Activated T-helper 1 cell treated with anti-CD3 and anti-CD28 coated beads, Interleukin-12 subunit alpha, Interleukin-12 subunit beta, Interleukin-2, Interleukin-4 antibody, amounts not matched to agents 30 ng/mL and 10 ng/mL and 1 ng/mL, durations not matched to agents 14 hours and 24 hours and 36 hours (primary cell): ENCODE measurements at regions not wholly inside any gene's neighbourhood (a gene's known extent, or its start where the extent isn't known, plus 50 kb on each side); places are given as distances from the start of the nearest gene placed in this dataset.

Experiments
- DNase-seq: peaks from one replicate; pipeline ENCODE4 v3.0.0; 2021; ENCODE audit warnings: low spot score
- H3K27ac Mint-ChIP-seq: one replicate; pipeline ENCODE4 v1.8.0; 2021; ENCODE audit warnings: mild to moderate bottlenecking, mixed read lengths
- H3K27me3 Mint-ChIP-seq: one replicate; pipeline ENCODE4 v1.8.0; 2022; ENCODE audit warnings: mild to moderate bottlenecking, moderate library complexity, mixed read lengths; ENCODE audit not compliant: insufficient read depth
- H3K36me3 Mint-ChIP-seq: one replicate; pipeline ENCODE4 v1.8.0; 2021; ENCODE audit warnings: low read depth, mixed read lengths
- H3K4me1 Mint-ChIP-seq: one replicate; pipeline ENCODE4 v1.8.0; 2021; ENCODE audit warnings: low read depth, mixed read lengths
- H3K4me3 Mint-ChIP-seq: one replicate; pipeline ENCODE4 v1.8.0; 2021; ENCODE audit warnings: mild to moderate bottlenecking, moderate library complexity, mixed read lengths
- H3K9me3 Mint-ChIP-seq: one replicate; pipeline ENCODE4 v1.8.0; 2021; ENCODE audit warnings: mixed read lengths
- intact Hi-C: fragments of 100-400 bp; cut with micrococcal nuclease; formaldehyde crosslinking; loops from one replicate; pipeline ENCODE4 v1.15.1; 2024

DNA sequence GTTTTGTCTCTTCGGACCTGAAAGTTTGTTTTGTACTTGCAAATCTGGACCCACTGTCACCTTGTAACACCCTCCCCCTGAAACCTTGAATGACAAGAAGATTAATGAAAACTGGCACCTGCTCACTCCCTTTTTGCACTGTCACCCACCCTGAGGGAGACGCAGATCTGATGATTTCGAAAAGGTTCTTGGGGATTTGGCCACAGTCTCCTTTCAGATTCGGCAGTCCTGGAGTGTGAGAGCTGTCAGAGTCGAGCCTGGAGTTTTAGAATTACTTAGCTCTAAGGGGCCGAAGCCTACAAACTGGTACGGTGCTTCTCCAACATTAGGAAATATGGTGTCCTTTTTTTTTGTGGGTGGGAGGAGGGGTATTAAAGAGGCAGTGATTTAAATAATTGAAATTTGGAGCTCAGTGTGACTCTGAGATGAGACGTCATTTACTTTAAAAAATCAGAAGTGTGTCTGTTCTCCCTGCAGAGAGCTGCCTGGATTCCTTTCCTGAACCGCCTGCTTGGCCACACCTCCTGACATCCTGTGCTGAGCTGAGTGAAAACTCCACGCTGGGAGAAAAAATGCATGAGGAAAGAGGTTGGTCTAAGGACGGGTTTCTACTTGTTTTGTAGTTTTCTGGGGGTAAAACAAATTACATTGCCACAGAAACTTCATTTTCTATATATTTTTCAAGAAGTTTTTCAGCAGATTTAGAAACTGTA is 447.0 kb upstream of the CDH4 start:
- H3K4me3 Mint-ChIP-seq = no peak overlapping the region
- H3K4me1 Mint-ChIP-seq = no peaks in the 10 kb centered on the region
- DNase-seq = no peak
- H3K27me3 Mint-ChIP-seq = no peaks in the 10 kb centered on the region
- intact Hi-C loops = no loop called here
- no peak overlapping the region for H3K27ac Mint-ChIP-seq
- no peaks in the 10 kb centered on the region for H3K36me3 Mint-ChIP-seq
- no peaks in the 10 kb centered on the region for H3K9me3 Mint-ChIP-seq

GRCh38 chr20:60806354-60806753 is 445.7 kb upstream of the CDH4 start:
- H3K27ac Mint-ChIP-seq = no peak overlapping the region
- H3K4me1 Mint-ChIP-seq = no peaks in the 10 kb centered on the region
- DNase-seq = no peak
- intact Hi-C loops = no loop called here
- no peaks in the 10 kb centered on the region for H3K9me3 Mint-ChIP-seq
- H3K36me3 Mint-ChIP-seq = no peaks in the 10 kb centered on the region
- no peak overlapping the region for H3K4me3 Mint-ChIP-seq
- H3K27me3 Mint-ChIP-seq = no peaks in the 10 kb centered on the region

GRCh38 chr20:60806824-60807223 is 445.2 kb upstream of the CDH4 start:
- DNase-seq = no peak
- H3K36me3 Mint-ChIP-seq = no peaks in the 10 kb centered on the region
- no peak overlapping the region for H3K4me3 Mint-ChIP-seq
- no peaks in the 10 kb centered on the region for H3K4me1 Mint-ChIP-seq
- H3K27me3 Mint-ChIP-seq = no peaks in the 10 kb centered on the region
- H3K27ac Mint-ChIP-seq = no peak overlapping the region
- intact Hi-C loops = no loop called here
- H3K9me3 Mint-ChIP-seq = no peaks in the 10 kb centered on the region

DNA sequence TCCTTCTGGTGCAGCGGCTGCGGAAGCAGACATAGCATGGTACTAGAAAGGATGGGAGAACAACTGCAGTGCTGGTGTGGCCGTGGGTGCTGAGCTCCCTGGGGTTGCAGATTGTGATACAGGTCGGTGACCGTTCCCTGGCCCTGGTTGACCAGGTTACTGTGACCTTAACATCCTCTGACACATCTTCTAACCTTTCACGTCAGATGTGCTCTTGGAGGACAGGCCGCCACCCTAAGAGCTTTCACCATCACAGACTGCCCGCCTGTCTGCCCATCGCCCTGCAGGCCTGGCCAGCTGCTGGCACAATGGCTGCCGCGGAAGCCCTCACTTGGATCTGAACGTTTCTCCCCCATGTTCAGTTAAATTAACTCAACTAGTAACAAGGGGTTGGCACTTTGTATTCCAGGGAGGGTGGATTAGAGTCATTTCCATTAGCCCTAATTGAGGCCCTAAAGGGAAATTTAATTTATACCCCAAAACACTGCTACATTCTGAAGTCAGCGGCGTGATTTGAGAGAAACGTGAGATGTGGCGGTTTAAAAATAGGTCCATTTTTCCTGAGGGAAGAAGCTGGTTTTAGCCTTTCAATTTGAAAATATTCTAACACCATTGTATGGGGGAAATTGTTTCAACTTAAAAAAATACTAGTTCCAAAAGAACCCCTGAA is 443.9 kb upstream of the CDH4 start:
- no peaks in the 10 kb centered on the region for H3K4me1 Mint-ChIP-seq
- no peaks in the 10 kb centered on the region for H3K36me3 Mint-ChIP-seq
- DNase-seq = no peak
- H3K27ac Mint-ChIP-seq = no peak overlapping the region
- no peaks in the 10 kb centered on the region for H3K9me3 Mint-ChIP-seq
- H3K4me3 Mint-ChIP-seq = no peak overlapping the region
- no peaks in the 10 kb centered on the region for H3K27me3 Mint-ChIP-seq
- intact Hi-C loops = no loop called here

- Mint-ChIP-seq H3K4me3 (no peak overlapping the region), H3K9me3 (no peaks in the 10 kb centered on the region), H3K4me1 (no peaks in the 10 kb centered on the region), H3K27ac (no peak overlapping the region), H3K27me3 (no peaks in the 10 kb centered on the region), H3K36me3 (no peaks in the 10 kb centered on the region)
- intact Hi-C loops = no loop called here
- no peak for DNase-seq
Measured at GRCh38 chr20:60808701-60809100, 443.4 kb upstream of the CDH4 start.

- intact Hi-C loops = no loop called here
- DNase-seq = no peak
- no peaks in the 10 kb centered on the region for H3K27me3 Mint-ChIP-seq
- H3K36me3 Mint-ChIP-seq = no peaks in the 10 kb centered on the region
- no peak overlapping the region for H3K4me3 Mint-ChIP-seq
- H3K27ac Mint-ChIP-seq = no peak overlapping the region
- no peaks in the 10 kb centered on the region for H3K4me1 Mint-ChIP-seq
- peaks cover under 1% of the 10 kb centered on the region for H3K9me3 Mint-ChIP-seq
Measured at GRCh38 chr20:60810561-60810960, 441.5 kb upstream of the CDH4 start.

DNA sequence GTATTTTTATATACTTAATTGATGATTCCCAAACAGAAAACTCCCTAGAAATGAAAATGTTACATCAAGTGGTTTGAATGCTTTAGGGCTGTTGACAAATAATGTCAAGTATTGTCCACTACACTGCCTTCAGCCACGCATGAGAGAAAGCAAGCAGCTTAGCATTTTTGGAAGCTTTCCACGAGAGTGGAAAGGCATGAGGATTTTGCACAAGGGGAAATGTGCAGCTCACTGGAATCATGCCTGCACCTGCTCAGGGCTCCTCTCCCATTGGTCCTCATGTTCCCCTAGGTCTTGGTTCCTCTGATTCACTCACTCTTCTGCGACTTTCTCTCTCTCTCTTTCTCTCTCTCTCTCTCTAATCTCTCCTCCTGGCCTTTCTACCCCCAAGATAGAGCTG is 439.5 kb upstream of the CDH4 start:
- no peak for DNase-seq
- intact Hi-C loops = no loop called here
- H3K27ac Mint-ChIP-seq = no peak overlapping the region
- H3K27me3 Mint-ChIP-seq = no peaks in the 10 kb centered on the region
- H3K36me3 Mint-ChIP-seq = no peaks in the 10 kb centered on the region
- no peak overlapping the region for H3K4me3 Mint-ChIP-seq
- peaks cover 16% of the 10 kb centered on the region for H3K9me3 Mint-ChIP-seq
- H3K4me1 Mint-ChIP-seq = no peaks in the 10 kb centered on the region

DNA sequence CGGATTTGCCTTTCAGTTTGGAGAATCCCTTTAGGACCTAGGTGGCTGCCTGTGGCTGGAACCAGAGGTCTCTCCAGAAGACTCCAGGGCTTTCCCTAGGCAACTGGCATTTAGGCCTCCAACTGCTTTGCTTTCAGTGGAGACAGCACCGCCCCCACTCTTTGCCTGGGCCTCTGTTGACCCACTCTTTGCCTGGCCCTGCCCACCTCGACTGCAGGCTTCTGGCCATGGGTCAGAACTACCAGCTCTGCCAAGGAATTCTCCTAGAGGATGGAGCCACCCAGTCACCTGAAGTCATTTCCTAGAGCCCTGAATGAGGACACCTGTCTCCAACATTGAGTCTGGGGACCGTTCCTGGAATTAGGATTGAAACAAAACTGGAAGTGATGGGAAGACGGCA is 439.0 kb upstream of the CDH4 start:
- H3K4me3 Mint-ChIP-seq = no peak overlapping the region

DNA sequence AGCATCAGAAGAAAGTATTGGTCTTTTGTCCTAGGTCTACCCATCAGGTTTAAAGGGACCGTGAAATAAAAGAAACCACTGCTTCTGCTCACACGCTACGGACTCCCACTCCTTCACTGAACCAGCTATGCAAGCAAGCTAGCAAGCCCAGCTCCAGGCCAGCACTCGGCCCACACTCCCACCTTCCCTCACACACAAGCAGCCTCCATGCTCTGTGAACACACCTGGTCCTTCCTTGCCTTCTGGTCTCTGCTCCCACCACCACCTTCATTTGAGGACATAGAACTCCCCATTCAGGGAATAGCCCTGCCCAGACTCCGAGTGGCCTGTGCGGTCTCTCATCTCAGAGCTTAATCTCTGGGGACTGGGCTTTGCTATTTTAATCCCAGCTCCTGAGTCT is 436.4 kb upstream of the CDH4 start:
- no peaks in the 10 kb centered on the region for H3K36me3 Mint-ChIP-seq
- H3K27ac Mint-ChIP-seq = no peak overlapping the region
- peaks cover 2% of the 10 kb centered on the region for H3K4me1 Mint-ChIP-seq
- intact Hi-C loops = no loop called here
- H3K4me3 Mint-ChIP-seq = no peak overlapping the region
- H3K27me3 Mint-ChIP-seq = peaks cover 2% of the 10 kb centered on the region
- peaks cover 23% of the 10 kb centered on the region for H3K9me3 Mint-ChIP-seq
- DNase-seq = no peak

More for the DNA sequence above, 439.0 kb upstream of the CDH4 start:
- DNase-seq = no peak
- Mint-ChIP-seq H3K36me3 (no peaks in the 10 kb centered on the region), H3K27me3 (no peaks in the 10 kb centered on the region), H3K4me1 (no peaks in the 10 kb centered on the region), H3K27ac (no peak overlapping the region), H3K9me3 (peaks cover 19% of the 10 kb centered on the region)
- intact Hi-C loops = no loop called here

- peaks cover 4% of the 10 kb centered on the region for H3K4me1 Mint-ChIP-seq
- DNase-seq = no peak
- intact Hi-C loops = no loop called here
- H3K27me3 Mint-ChIP-seq = peaks cover 7% of the 10 kb centered on the region
- no peak overlapping the region for H3K27ac Mint-ChIP-seq
- no peaks in the 10 kb centered on the region for H3K36me3 Mint-ChIP-seq
- peaks cover 23% of the 10 kb centered on the region for H3K9me3 Mint-ChIP-seq
- H3K4me3 Mint-ChIP-seq = no peak overlapping the region
Measured at GRCh38 chr20:60816901-60817300, 435.2 kb upstream of the CDH4 start.

DNA sequence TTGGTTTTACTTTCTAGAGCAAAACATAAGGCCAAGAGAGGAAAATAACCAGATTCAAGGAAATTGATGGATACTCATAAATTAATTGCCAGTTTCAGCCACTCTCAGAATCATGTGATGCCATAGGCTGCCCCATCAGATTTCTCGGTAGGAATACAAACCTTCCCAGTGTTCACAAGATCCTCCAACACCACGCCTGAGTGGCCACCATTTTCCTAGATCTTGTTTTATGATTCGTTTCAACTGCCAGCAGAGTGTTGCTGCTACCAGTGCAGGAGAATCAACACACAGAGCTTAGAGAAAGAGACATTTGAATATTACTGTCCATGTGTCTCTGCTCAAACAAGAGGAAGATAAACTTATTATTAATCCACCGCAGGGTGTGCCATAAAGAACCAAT is 434.2 kb upstream of the CDH4 start:
- Mint-ChIP-seq H3K9me3 (peaks cover 23% of the 10 kb centered on the region), H3K27me3 (peaks cover 9% of the 10 kb centered on the region), H3K27ac (no peak overlapping the region), H3K36me3 (no peaks in the 10 kb centered on the region), H3K4me3 (no peak overlapping the region), H3K4me1 (peaks cover 4% of the 10 kb centered on the region)
- DNase-seq = no peak
- intact Hi-C loops = no loop called here

- Mint-ChIP-seq H3K36me3 (no peaks in the 10 kb centered on the region), H3K9me3 (peaks cover 23% of the 10 kb centered on the region), H3K27me3 (peaks cover 11% of the 10 kb centered on the region), H3K4me1 (peaks cover 4% of the 10 kb centered on the region), H3K4me3 (no peak overlapping the region), H3K27ac (no peak overlapping the region)
- intact Hi-C loops = no loop called here
- DNase-seq = no peak
Measured at GRCh38 chr20:60819511-60819910, 432.6 kb upstream of the CDH4 start.

DNA sequence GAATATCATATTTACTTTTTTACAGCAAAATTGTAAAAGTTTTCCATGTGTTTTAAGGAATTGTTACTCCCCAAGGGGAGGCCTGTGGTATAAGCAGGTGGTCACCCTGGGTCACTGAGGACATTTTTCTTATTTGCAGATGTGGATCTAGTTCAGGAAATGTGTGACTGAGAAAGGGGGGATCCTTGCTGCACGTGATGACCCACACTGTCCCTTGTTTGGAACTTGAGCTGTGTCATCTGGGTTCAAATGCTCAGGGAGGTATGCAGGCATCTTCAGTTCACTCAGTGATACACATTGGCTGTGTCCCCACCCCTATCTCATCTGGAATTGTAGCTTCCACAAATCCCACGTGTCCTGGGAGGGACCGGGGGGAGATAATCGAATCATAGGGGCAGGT is 431.9 kb upstream of the CDH4 start:
- H3K4me3 Mint-ChIP-seq = no peak overlapping the region
- H3K36me3 Mint-ChIP-seq = no peaks in the 10 kb centered on the region
- H3K9me3 Mint-ChIP-seq = peaks cover 23% of the 10 kb centered on the region
- peaks cover 4% of the 10 kb centered on the region for H3K4me1 Mint-ChIP-seq
- no peak overlapping the region for H3K27ac Mint-ChIP-seq
- no peak for DNase-seq
- H3K27me3 Mint-ChIP-seq = peaks cover 11% of the 10 kb centered on the region
- intact Hi-C loops = no loop called here
